GM12878 (cell line): ENCODE measurements at regions not wholly inside any gene's neighbourhood (a gene's known extent, or its start where the extent isn't known, plus 50 kb on each side); places are given as distances from the start of the nearest gene placed in this dataset.

ENCODE experiments used
- BMI1 ChIP-seq: fragments of 450-650 bp; IDR thresholded peaks from 2 replicates; pipeline ENCODE4 v1.6.1; 2016; ENCODE audit warnings: mild to moderate bottlenecking, moderate library complexity, borderline replicate concordance
- ETV6 ChIP-seq, 2 experiments: fragments of 450-650 bp in 1 of 2; IDR thresholded peaks in 1 of 2; conservative IDR thresholded peaks in 1 of 2; 2 replicates each; pipeline ENCODE4 v1.6.1; 2014; ENCODE audit warnings: antibody characterized with exemption in 1 of 2, borderline replicate concordance in 1 of 2, low read depth in 1 of 2, mild to moderate bottlenecking in 1 of 2, moderate library complexity in 1 of 2
- KLF5 ChIP-seq: fragments of 450-650 bp; IDR thresholded peaks from 2 replicates; pipeline ENCODE4 v1.6.1; 2014; ENCODE audit warnings: mild to moderate bottlenecking; ENCODE audit not compliant: partially characterized antibody
- LARP7 ChIP-seq: fragments of 450-650 bp; IDR thresholded peaks from 2 replicates; pipeline ENCODE4 v1.6.1; 2017; ENCODE audit warnings: mild to moderate bottlenecking
- MAX ChIP-seq: IDR thresholded peaks from 2 replicates; pipeline ENCODE4 v1.6.1; 2012; ENCODE audit warnings: low read depth, low read length, improper control_type of control experiment
- MTA2 ChIP-seq: fragments of 450-650 bp; IDR thresholded peaks from 2 replicates; pipeline ENCODE4 v1.6.1; 2016; ENCODE audit warnings: low read depth, mild to moderate bottlenecking, moderate library complexity
- MXI1 ChIP-seq: fragments of 150-350 bp; IDR thresholded peaks from 2 replicates; pipeline ENCODE4 v1.6.1; 2011; ENCODE audit warnings: low read depth, mild to moderate bottlenecking, inconsistent platforms, low read length, improper control_type of control experiment
- NFIC ChIP-seq: IDR thresholded peaks from 2 replicates; pipeline ENCODE4 v1.6.1; 2012; ENCODE audit warnings: low read depth, mild to moderate bottlenecking, inconsistent platforms, low read length, moderate library complexity
- NFYB ChIP-seq: IDR thresholded peaks from 2 replicates; pipeline ENCODE4 v1.6.1; 2011; ENCODE audit warnings: low read depth, mild to moderate bottlenecking, low read length, improper control_type of control experiment, moderate library complexity; ENCODE audit not compliant: insufficient read depth
- RCOR1 ChIP-seq: conservative IDR thresholded peaks from 2 replicates; pipeline ENCODE4 v1.6.1; 2012; ENCODE audit warnings: low read depth, low read length, improper control_type of control experiment
- SREBF2 ChIP-seq: IDR thresholded peaks from 2 replicates; pipeline ENCODE4 v1.6.1; 2012; ENCODE audit warnings: mild to moderate bottlenecking, low read length
- USF1 ChIP-seq: IDR thresholded peaks from 2 replicates; pipeline ENCODE4 v1.6.1; 2011; ENCODE audit warnings: borderline replicate concordance, low read depth, mild to moderate bottlenecking, moderate library complexity, mixed read lengths, low read length; ENCODE audit not compliant: insufficient read depth; ENCODE audit errors: extremely low read length
- ZBTB40 ChIP-seq: fragments of 450-650 bp; IDR thresholded peaks from 2 replicates; pipeline ENCODE4 v1.6.1; 2016; ENCODE audit warnings: mild to moderate bottlenecking, moderate library complexity, borderline replicate concordance
- ZNF687 ChIP-seq: fragments of 450-650 bp; IDR thresholded peaks from 2 replicates; pipeline ENCODE4 v1.6.1; 2017; ENCODE audit warnings: mild to moderate bottlenecking, moderate library complexity

GRCh38 chr4:182973511-182973911, 56.3 kb upstream of the DCTD start (continued):
- TF ChIP-seq NFYB (no peak), RCOR1 (no peak), ETV6 (conservative IDR thresholded peaks at IDR 0.05 in 1 of 2, IDR thresholded peaks at IDR 0.05 in 1 of 2; ENCODE audit: borderline replicate concordance in 1 of 2, low read depth in 1 of 2) (no peak), BMI1 (no peak), KLF5 (no peak), SREBF2 (no peak), LARP7 (no peak), MTA2 (no peak), ZNF687 (no peak), ZBTB40 (no peak), USF1 (no peak), MXI1 (no peak), MAX (no peak), NFIC (no peak)
